ENCODE measurements at regions not wholly inside any gene's neighbourhood (a gene's known extent, or its start where the extent isn't known, plus 50 kb on each side); places are given as distances from the start of the nearest gene placed in this dataset.

DNA sequence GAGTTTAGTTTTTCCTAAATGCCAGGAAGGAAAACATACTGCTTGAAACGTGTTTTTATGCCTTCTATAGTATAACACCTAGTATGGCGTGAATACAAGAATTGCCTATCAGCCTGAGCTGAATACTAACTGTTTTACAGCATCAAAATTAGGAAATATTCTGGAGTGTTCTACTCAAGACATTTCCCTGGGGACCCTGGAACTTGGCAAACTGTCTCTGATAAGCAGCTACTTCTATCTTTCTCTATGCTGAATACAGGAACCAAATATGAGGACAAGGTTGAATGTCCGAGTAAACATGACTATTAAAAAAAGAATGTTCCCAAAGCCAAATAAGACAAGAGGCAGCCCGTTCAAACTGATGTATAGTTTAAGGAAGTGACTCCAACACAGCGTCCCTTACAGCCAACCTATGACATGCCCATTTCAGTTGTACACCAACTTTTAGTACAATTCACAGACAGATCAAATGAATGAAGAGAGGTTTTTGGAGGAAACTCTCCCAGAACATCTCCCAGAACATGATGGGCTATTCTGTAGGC, 951.3 kb upstream of the ACVR2A start:
- Histone ChIP-seq H3K27me3 (no peaks in the 10 kb centered on the region), H3K9me3 (no peaks in the 10 kb centered on the region), H3K27ac (no peak overlapping the region), H3K4me3 (no peak overlapping the region), H3K4me1 (ENCODE audit: insufficient read depth) (no peaks in the 10 kb centered on the region), H3K36me3 (no peaks in the 10 kb centered on the region)
- WGBS, 3 donors: 73 to 78% (median 75%) methylated on average over 5 of the region's 5 CpGs
- DNase-seq: no peak
- intact Hi-C loops (cut with DNase I): no loop called here
- no peak for TF ChIP-seq POLR2A (IDR thresholded peaks at IDR 0.05)

DNA sequence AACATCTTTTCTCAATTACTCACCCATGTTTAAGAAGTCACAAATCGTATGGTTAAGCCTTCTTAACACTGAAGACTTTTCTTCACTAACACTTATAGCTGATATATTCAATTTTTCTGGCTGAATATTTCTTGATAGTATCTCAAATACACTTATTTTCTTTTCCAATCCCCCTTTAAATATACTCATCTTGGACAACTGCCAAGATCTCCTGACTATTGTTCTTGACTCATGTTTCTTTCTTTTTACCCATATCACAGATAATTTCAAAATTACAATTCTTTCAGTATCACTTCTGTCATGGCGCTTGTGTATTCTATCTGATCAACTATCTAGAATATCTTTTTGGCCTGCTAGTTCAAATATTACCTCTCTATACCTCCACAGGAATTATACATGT, 954.3 kb upstream of the ACVR2A start:
- H3K4me3 ChIP-seq: no peak overlapping the region
- intact Hi-C loops (cut with DNase I): no loop called here
- no peaks in the 10 kb centered on the region for H3K4me1 ChIP-seq (ENCODE audit: insufficient read depth)
- DNase-seq: no peak
- TF ChIP-seq, protein P1, sequence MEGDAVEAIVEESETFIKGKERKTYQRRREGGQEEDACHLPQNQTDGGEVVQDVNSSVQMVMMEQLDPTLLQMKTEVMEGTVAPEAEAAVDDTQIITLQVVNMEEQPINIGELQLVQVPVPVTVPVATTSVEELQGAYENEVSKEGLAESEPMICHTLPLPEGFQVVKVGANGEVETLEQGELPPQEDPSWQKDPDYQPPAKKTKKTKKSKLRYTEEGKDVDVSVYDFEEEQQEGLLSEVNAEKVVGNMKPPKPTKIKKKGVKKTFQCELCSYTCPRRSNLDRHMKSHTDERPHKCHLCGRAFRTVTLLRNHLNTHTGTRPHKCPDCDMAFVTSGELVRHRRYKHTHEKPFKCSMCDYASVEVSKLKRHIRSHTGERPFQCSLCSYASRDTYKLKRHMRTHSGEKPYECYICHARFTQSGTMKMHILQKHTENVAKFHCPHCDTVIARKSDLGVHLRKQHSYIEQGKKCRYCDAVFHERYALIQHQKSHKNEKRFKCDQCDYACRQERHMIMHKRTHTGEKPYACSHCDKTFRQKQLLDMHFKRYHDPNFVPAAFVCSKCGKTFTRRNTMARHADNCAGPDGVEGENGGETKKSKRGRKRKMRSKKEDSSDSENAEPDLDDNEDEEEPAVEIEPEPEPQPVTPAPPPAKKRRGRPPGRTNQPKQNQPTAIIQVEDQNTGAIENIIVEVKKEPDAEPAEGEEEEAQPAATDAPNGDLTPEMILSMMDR (IDR thresholded peaks at IDR 0.05): no peak
- no peak for TF ChIP-seq POLR2A (IDR thresholded peaks at IDR 0.05)
- no peak for TF ChIP-seq EP300 (IDR thresholded peaks at IDR 0.05)
- WGBS, 3 donors: 93 to 98% (median 95%) methylated on average over 2 of the region's 2 CpGs
- H3K27me3 ChIP-seq: no peaks in the 10 kb centered on the region
- H3K36me3 ChIP-seq: no peaks in the 10 kb centered on the region
- H3K9me3 ChIP-seq: no peaks in the 10 kb centered on the region
- H3K27ac ChIP-seq: no peak overlapping the region

DNA sequence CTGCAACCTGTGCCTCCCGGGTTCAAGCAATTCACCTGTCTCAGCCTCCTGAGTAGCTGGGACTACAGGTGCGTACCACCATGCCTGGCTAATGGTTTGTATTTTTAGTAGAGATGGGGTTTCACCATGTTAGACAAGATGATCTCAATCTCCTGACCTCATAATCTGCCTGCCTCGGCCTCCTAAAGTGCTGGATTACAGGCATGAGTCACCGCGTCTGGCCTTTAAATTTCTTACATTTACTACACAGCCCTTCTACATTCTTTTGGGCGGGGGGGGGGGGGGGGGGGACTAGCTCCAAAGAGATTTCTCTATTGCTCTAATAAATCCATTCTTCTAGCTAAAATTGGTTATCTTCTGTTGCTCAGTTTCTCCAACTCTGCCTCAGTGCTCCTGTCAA, 964.9 kb upstream of the ACVR2A start:
- H3K27ac ChIP-seq: no peak overlapping the region
- 89 to 93% (median 93%) methylated on average over 6 of the region's 6 CpGs for WGBS, 3 donors
- H3K4me1 ChIP-seq (ENCODE audit: insufficient read depth): no peaks in the 10 kb centered on the region
- no peaks in the 10 kb centered on the region for H3K9me3 ChIP-seq
- TF ChIP-seq, protein P1 (IDR thresholded peaks at IDR 0.05): no peak
- no peak for TF ChIP-seq EP300 (IDR thresholded peaks at IDR 0.05)
- TF ChIP-seq POLR2A (IDR thresholded peaks at IDR 0.05): no peak
- H3K36me3 ChIP-seq: no peaks in the 10 kb centered on the region
- no peak for DNase-seq
- H3K4me3 ChIP-seq: no peak overlapping the region
- intact Hi-C loops (cut with DNase I): no loop called here
- H3K27me3 ChIP-seq: no peaks in the 10 kb centered on the region

DNA sequence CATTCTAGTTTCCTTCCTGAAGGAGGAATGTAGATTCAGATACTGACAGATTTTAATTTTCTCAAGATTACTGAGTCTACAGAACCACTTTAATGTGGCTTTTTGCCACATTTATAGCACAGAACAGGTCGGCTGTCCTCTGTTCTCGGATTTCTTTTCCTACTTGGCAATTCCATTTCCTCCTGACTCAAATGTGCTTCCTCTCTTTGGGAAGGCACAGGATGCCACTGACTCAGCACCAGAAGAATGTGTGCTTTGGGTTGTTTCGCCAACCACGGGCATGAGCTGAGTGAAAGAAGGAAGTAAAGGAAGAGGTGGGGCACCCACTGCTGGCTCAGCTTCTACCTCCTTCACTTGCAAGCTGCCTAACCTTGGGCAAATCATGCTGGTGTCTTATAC, 970.6 kb upstream of the ACVR2A start:
- TF ChIP-seq EP300 (IDR thresholded peaks at IDR 0.05) (no peak), POLR2A (IDR thresholded peaks at IDR 0.05) (no peak)
- TF ChIP-seq, protein P1 (IDR thresholded peaks at IDR 0.05): no peak
- Histone ChIP-seq H3K4me3 (no peak overlapping the region), H3K9me3 (no peaks in the 10 kb centered on the region)

DNA sequence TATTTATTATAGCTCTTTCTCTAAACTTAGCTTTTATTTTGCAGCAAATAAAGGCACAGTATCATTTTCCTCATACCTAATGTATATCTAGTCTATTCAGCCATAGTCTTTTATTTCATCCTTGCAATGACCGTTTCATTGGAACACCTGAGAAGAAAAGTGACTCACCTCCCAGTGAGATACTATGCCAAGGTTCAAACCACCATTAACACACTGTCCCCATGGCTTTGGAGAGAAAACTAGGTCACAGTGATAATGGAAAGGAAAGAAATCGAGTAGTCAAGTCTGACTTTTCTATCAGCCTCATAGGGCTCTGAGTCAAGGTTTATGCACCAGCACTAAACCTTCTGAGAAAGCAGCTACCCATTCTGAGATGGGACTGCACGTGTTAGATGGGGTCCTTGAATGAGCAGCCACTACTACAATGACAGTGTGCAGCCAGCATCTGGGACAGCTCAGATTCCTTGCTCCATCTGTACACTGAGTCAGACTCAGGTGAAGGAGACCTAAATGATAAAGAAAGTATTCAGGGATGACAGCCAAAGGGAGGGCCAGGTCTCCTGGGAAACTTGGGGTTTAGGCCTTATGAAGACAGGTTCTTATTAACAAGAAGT, 971.1 kb upstream of the ACVR2A start:
- TF ChIP-seq EP300 (IDR thresholded peaks at IDR 0.05) (no peak), POLR2A (IDR thresholded peaks at IDR 0.05) (no peak)
- TF ChIP-seq, protein P1 (IDR thresholded peaks at IDR 0.05): no peak
- Histone ChIP-seq H3K27ac (no peak overlapping the region), H3K36me3 (no peaks in the 10 kb centered on the region), H3K4me1 (ENCODE audit: insufficient read depth) (no peaks in the 10 kb centered on the region), H3K4me3 (no peak overlapping the region), H3K9me3 (no peaks in the 10 kb centered on the region), H3K27me3 (no peaks in the 10 kb centered on the region)
- WGBS, 3 donors: 65 to 71% (median 69%) methylated on average over 3 of the region's 3 CpGs
- no peak for DNase-seq
- intact Hi-C loops (cut with DNase I): no loop called here

More for the DNA sequence above, 970.6 kb upstream of the ACVR2A start:
- no peak for DNase-seq
- Histone ChIP-seq H3K27me3 (no peaks in the 10 kb centered on the region), H3K4me1 (ENCODE audit: insufficient read depth) (no peaks in the 10 kb centered on the region), H3K36me3 (no peaks in the 10 kb centered on the region), H3K27ac (no peak overlapping the region)
- WGBS, 3 donors: 60 to 73% (median 70%) methylated on average over 4 of the region's 4 CpGs
- intact Hi-C loops (cut with DNase I): no loop called here
